Neural progenitor cell (in vitro differentiated cells): ENCODE measurements at regions not wholly inside any gene's neighbourhood (a gene's known extent, or its start where the extent isn't known, plus 50 kb on each side); places are given as distances from the start of the nearest gene placed in this dataset.

Experiments used
- DNase-seq: peaks from one replicate; pipeline ENCODE4 v3.0.0-alpha.2; 2016; ENCODE audit warnings: low spot score
- H2AFZ ChIP-seq: fragments of 200-600 bp; sonication (generic); replicated peaks from 2 replicates; pipeline ENCODE4 v1.6.1; 2016; ENCODE audit warnings: antibody characterized with exemption
- H3F3A ChIP-seq: fragments of 200-600 bp; sonication (generic); 2 replicates; pipeline ENCODE4 v1.6.1; 2016; ENCODE audit warnings: antibody characterized with exemption, low read depth
- H3K27ac ChIP-seq: fragments of 200-600 bp; sonication (generic); 2 replicates; pipeline ENCODE4 v1.5.1; 2016; ENCODE audit warnings: mild to moderate bottlenecking
- H3K27me3 ChIP-seq: fragments of 200-600 bp; sonication (generic); 2 replicates; pipeline ENCODE4 v1.6.1; 2016; ENCODE audit warnings: mild to moderate bottlenecking, moderate library complexity
- H3K36me3 ChIP-seq: fragments of 200-600 bp; sonication (generic); 2 replicates; pipeline ENCODE4 v1.5.1; 2016
- H3K4me1 ChIP-seq: fragments of 200-600 bp; sonication (generic); 2 replicates; pipeline ENCODE4 v1.6.1; 2016; ENCODE audit warnings: mixed run types
- H3K4me2 ChIP-seq: fragments of 200-600 bp; sonication (generic); 2 replicates; pipeline ENCODE4 v1.6.1; 2016
- H3K4me3 ChIP-seq: fragments of 200-600 bp; sonication (generic); 2 replicates; pipeline ENCODE4 v1.5.1; 2016
- H3K79me2 ChIP-seq: fragments of 200-600 bp; sonication (generic); 2 replicates; pipeline ENCODE4 v1.6.1; 2016; ENCODE audit warnings: low read depth
- H3K9ac ChIP-seq: fragments of 200-600 bp; sonication (generic); 2 replicates; pipeline ENCODE4 v1.6.1; 2016
- H3K9me3 ChIP-seq: fragments of 200-600 bp; sonication (generic); 2 replicates; pipeline ENCODE4 v1.5.1; 2016; ENCODE audit warnings: low read depth
- H4K20me1 ChIP-seq: fragments of 200-600 bp; sonication (generic); 2 replicates; pipeline ENCODE4 v1.6.1; 2016; ENCODE audit warnings: low read depth
- H3K27ac Mint-ChIP-seq: 3 replicates; pipeline ENCODE4 v1.8.0; 2021; ENCODE audit warnings: mixed read lengths
- H3K27me3 Mint-ChIP-seq: 2 replicates; pipeline ENCODE4 v1.8.0; 2022; ENCODE audit warnings: low read depth, mild to moderate bottlenecking, inconsistent platforms, moderate library complexity, mixed read lengths; ENCODE audit not compliant: insufficient read depth
- H3K36me3 Mint-ChIP-seq: 3 replicates; pipeline ENCODE4 v1.8.0; 2021; ENCODE audit warnings: mixed read lengths
- H3K4me1 Mint-ChIP-seq: 3 replicates; pipeline ENCODE4 v1.8.0; 2021; ENCODE audit warnings: mixed read lengths
- H3K4me3 Mint-ChIP-seq: 3 replicates; pipeline ENCODE4 v1.8.0; 2021; ENCODE audit warnings: mild to moderate bottlenecking, moderate library complexity, mixed read lengths
- H3K9me3 Mint-ChIP-seq: 3 replicates; pipeline ENCODE4 v1.8.0; 2020; ENCODE audit warnings: mixed read lengths
- CTCF ChIP-seq: fragments of 200-600 bp; sonication (generic); IDR thresholded peaks from 2 replicates; pipeline ENCODE4 v1.5.1; 2017; ENCODE audit warnings: antibody characterized with exemption, mild to moderate bottlenecking
- EZH2 ChIP-seq: fragments of 200-600 bp; sonication (generic); IDR thresholded peaks from 2 replicates; pipeline ENCODE4 v1.6.1; 2017; ENCODE audit warnings: antibody characterized with exemption, mild to moderate bottlenecking, moderate library complexity
- EZH2phosphoT487 ChIP-seq: fragments of 200-600 bp; sonication (generic); IDR thresholded peaks from 2 replicates; pipeline ENCODE4 v1.6.1; 2017; ENCODE audit warnings: antibody characterized with exemption

DNA sequence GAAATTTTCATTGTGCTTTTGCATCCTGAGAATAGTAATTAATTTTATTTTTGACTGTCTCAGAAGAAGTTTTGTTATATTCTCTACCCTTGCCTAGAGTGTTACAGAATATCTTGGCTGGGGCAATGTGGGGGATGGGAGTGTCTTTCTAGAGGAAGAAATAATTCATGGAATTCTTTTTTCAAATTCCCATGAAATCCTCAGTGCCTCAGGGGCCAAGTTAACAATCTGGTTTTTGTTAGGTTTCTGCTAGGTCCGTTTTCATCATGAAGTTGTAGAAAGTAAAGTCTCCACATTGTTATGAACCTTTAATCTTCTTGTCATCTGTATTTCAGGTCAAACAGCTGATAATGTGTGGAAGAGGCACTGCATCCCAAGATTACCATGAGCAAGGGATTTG lies 145.6 kb upstream of the GYPC start:
- Mint-ChIP-seq H3K4me3 (no peak overlapping the region), H3K36me3 (no peaks in the 10 kb centered on the region), H3K27me3 (peaks cover 2% of the 10 kb centered on the region), H3K4me1 (peaks cover 13% of the 10 kb centered on the region), H3K27ac (no peak overlapping the region), H3K9me3 (peaks cover 2% of the 10 kb centered on the region)
- Histone ChIP-seq H3F3A (peaks cover 9% of the 10 kb centered on the region), H3K9ac (no peak overlapping the region), H4K20me1 (no peaks in the 10 kb centered on the region), H3K36me3 (no peaks in the 10 kb centered on the region), H3K4me2 (no peak overlapping the region), H3K4me1 (peaks cover 12% of the 10 kb centered on the region), H3K4me3 (no peak overlapping the region), H3K27ac (no peak overlapping the region), H3K27me3 (no peaks in the 10 kb centered on the region), H3K79me2 (no peaks in the 10 kb centered on the region), H2AFZ (no peak overlapping the region), H3K9me3 (no peaks in the 10 kb centered on the region)
- TF ChIP-seq CTCF (no peak), EZH2 (no peak), EZH2phosphoT487 (no peak)
- DNase-seq, result no peak

DNA sequence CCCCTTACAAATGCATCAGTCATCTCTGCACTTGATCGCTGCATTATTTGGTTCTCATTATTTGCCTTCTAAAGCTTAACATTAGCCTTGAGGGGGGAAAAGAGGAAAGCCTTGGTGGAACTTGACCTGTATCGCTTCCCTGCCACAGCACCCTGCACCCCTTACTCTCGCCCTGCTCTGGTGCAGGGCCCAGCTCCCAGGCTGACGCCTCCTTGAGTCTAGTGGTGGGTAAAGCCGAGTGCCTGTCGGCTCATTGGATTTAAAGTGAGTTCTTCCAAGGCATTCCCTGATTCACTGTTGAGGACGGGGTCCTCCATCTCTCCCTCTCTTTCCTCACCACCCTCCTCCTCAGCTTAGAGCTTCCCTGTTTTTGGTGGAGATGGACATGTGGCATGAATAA lies 145.0 kb upstream of the GYPC start:
- DNase-seq, result no peak

DNA sequence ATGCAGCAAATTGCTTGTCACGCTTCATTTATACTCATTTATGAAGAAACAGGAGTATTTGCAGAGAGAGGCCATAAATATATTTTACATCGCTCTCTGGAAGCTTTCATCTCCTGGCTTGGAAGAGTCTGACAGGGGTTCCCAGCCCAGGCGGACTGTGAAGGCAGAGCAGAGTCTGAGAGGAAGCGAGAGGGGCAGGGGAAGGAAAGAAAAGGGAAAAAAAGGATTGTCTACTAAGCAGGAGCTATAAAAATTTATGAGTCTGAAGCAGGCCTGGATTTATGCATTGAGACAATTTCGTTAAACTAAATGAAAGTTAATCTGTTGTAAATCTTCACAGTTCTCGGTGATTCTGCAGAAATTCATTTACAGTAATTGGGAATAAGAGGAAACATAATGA lies 143.9 kb upstream of the GYPC start:
- Mint-ChIP-seq H3K36me3 (no peaks in the 10 kb centered on the region), H3K4me3 (no peak overlapping the region), H3K4me1 (peaks cover 6% of the 10 kb centered on the region), H3K27me3 (peaks cover 2% of the 10 kb centered on the region), H3K9me3 (peaks cover 4% of the 10 kb centered on the region), H3K27ac (no peak overlapping the region)
- Histone ChIP-seq H2AFZ (no peak overlapping the region), H4K20me1 (no peaks in the 10 kb centered on the region), H3K27me3 (no peaks in the 10 kb centered on the region), H3K27ac (no peak overlapping the region), H3K9me3 (no peaks in the 10 kb centered on the region), H3K79me2 (no peaks in the 10 kb centered on the region), H3K4me2 (no peak overlapping the region), H3K4me3 (no peak overlapping the region), H3F3A (peaks cover 4% of the 10 kb centered on the region), H3K9ac (no peak overlapping the region), H3K4me1 (peaks cover 6% of the 10 kb centered on the region), H3K36me3 (no peaks in the 10 kb centered on the region)
- TF ChIP-seq CTCF (no peak), EZH2 (no peak), EZH2phosphoT487 (no peak)
- no peak for DNase-seq

More for the DNA sequence above, 145.0 kb upstream of the GYPC start:
- TF ChIP-seq CTCF, result no peak
- Mint-ChIP-seq H3K27me3 (peaks cover 2% of the 10 kb centered on the region), H3K4me1 (peaks cover 13% of the 10 kb centered on the region), H3K27ac (no peak overlapping the region), H3K9me3 (peaks cover 3% of the 10 kb centered on the region), H3K36me3 (no peaks in the 10 kb centered on the region), H3K4me3 (no peak overlapping the region)
- no peaks in the 10 kb centered on the region for H4K20me1 ChIP-seq
- no peak overlapping the region for H2AFZ ChIP-seq
- no peak overlapping the region for H3K9ac ChIP-seq
- H3K79me2 ChIP-seq, result no peaks in the 10 kb centered on the region
- no peaks in the 10 kb centered on the region for H3K36me3 ChIP-seq
- no peak overlapping the region for H3K4me2 ChIP-seq
- H3K4me1 ChIP-seq, result peaks cover 12% of the 10 kb centered on the region
- no peak overlapping the region for H3K4me3 ChIP-seq
- no peaks in the 10 kb centered on the region for H3K27me3 ChIP-seq
- no peak overlapping the region for H3K27ac ChIP-seq
- H3K9me3 ChIP-seq, result no peaks in the 10 kb centered on the region
- peaks cover 9% of the 10 kb centered on the region for H3F3A ChIP-seq

GRCh38 chr2:126513033-126513432 lies 142.9 kb upstream of the GYPC start:
- Mint-ChIP-seq H3K9me3 (peaks cover 4% of the 10 kb centered on the region), H3K4me3 (no peak overlapping the region), H3K36me3 (no peaks in the 10 kb centered on the region), H3K4me1 (no peaks in the 10 kb centered on the region), H3K27me3 (peaks cover 2% of the 10 kb centered on the region), H3K27ac (no peak overlapping the region)
- no peak overlapping the region for H3K9ac ChIP-seq
- H4K20me1 ChIP-seq, result no peaks in the 10 kb centered on the region
- TF ChIP-seq EZH2phosphoT487, result no peak
- TF ChIP-seq EZH2, result no peak
- no peak for TF ChIP-seq CTCF
- no peaks in the 10 kb centered on the region for H3K9me3 ChIP-seq
- no peak overlapping the region for H3K4me2 ChIP-seq
- no peak overlapping the region for H3K27ac ChIP-seq
- no peak overlapping the region for H2AFZ ChIP-seq
- H3K27me3 ChIP-seq, result no peaks in the 10 kb centered on the region
- no peak for DNase-seq
- no peaks in the 10 kb centered on the region for H3K79me2 ChIP-seq
- no peaks in the 10 kb centered on the region for H3F3A ChIP-seq
- no peaks in the 10 kb centered on the region for H3K4me1 ChIP-seq
- H3K4me3 ChIP-seq, result no peak overlapping the region
- no peaks in the 10 kb centered on the region for H3K36me3 ChIP-seq
